DND-41 (cell line): ENCODE measurements at regions not wholly inside any gene's neighbourhood (a gene's known extent, or its start where the extent isn't known, plus 50 kb on each side); places are given as distances from the start of the nearest gene placed in this dataset.

Experiments used
- CTCF ChIP-seq: IDR thresholded peaks from 2 replicates; pipeline ENCODE4 v1.5.1; 2012; ENCODE audit warnings: borderline replicate concordance, low read length, moderate library complexity, mild to moderate bottlenecking; ENCODE audit not compliant: poor library complexity, severe bottlenecking; ENCODE audit errors: extremely low read depth
- EZH2 ChIP-seq: IDR thresholded peaks from 3 replicates; pipeline ENCODE4 v1.6.1; 2012; ENCODE audit warnings: borderline replicate concordance, low read depth, mild to moderate bottlenecking, moderate library complexity, low read length, inconsistent platforms; ENCODE audit not compliant: severe bottlenecking

- TF ChIP-seq CTCF (no peak), EZH2 (no peak)
Observed at GRCh38 chr9:95641586-95641985, 124.8 kb upstream of the PTCH1 start.
